ENCODE measurements at regions not wholly inside any gene's neighbourhood (a gene's known extent, or its start where the extent isn't known, plus 50 kb on each side); places are given as distances from the start of the nearest gene placed in this dataset.

DNA sequence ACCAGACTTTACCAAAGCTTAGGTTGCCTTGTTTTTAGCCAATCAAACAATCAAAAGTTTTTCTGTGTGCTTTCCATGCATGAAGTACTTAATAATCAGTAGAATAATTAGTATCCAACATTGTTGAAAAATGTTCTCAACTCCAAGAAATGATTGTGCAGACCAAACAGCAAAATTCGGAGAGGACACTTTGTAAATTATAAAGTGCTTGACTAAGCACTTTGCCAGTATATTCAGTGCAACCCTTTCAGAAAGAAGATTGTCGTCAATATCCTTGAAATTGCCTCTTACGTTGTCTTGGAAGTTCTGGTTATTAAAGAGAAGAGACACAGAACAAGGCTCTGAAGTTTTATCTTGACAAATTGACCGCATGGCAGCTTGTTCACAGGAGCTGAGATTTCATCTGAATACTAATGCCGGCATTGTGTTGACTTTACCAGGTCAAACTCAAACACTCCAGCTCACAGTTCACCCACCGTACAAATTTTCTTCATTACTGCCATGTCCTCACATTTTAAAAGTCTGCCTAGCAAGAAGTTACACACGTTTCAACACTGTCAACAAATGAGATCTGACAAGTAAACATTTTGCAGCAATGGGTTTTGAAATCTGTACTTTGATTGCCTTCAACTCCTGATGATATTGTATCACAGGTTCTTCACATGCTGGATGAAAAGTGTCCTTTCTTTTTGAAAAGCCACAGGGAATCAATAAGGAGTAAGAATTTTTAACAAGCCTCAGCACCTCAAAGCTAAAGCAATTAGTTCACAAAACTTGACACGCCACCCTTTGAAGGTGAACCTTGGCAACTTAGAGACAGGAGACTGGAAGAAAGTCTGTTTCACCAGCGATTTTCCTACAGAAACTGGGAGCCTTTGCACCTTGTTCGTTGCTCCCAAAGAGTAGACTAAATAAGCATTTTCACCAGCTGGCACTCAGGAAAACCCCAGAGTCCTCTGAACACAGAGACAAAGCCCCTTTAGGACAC lies 150.9 kb downstream of the RFC3 start:
- H3K4me3 Mint-ChIP-seq = no peak overlapping the region
- H3K36me3 Mint-ChIP-seq = no peaks in the 10 kb centered on the region
- ATAC-seq (ENCODE audit: low read depth) (no peak), DNase-seq (ENCODE audit: low spot score in 2 of 2) (no peak)
- H3K27ac Mint-ChIP-seq = no peak overlapping the region
- peaks cover 3% of the 10 kb centered on the region for H3K27me3 Mint-ChIP-seq
- H3K9me3 Mint-ChIP-seq = peaks cover 4% of the 10 kb centered on the region
- H3K4me1 Mint-ChIP-seq = no peaks in the 10 kb centered on the region

- no peak overlapping the region for H3K4me3 Mint-ChIP-seq
- DNase-seq (ENCODE audit: low spot score in 2 of 2) (no peak), ATAC-seq (ENCODE audit: low read depth) (no peak)
- H3K27ac Mint-ChIP-seq = no peak overlapping the region
- no peaks in the 10 kb centered on the region for H3K9me3 Mint-ChIP-seq
- no peaks in the 10 kb centered on the region for H3K36me3 Mint-ChIP-seq
- peaks cover 3% of the 10 kb centered on the region for H3K27me3 Mint-ChIP-seq
- no peaks in the 10 kb centered on the region for H3K4me1 Mint-ChIP-seq
Measured at GRCh38 chr13:33970746-33971561, 153.0 kb downstream of the RFC3 start.

DNA sequence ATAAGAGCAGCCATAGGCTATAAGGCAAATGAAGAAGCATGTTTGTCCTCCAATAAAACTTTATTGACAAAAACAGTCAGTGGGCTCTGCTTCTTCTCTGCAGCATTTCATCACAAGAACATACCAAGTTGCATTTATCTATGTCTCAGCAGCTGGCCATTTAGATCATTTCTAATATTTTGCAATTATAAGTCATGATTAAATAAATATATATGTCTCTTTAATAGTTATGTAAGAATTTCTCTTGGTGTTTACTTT lies 153.5 kb downstream of the RFC3 start:
- no peak for ATAC-seq (ENCODE audit: low read depth)
- H3K36me3 Mint-ChIP-seq = no peaks in the 10 kb centered on the region
- no peaks in the 10 kb centered on the region for H3K9me3 Mint-ChIP-seq
- H3K4me1 Mint-ChIP-seq = no peaks in the 10 kb centered on the region
- peaks cover 3% of the 10 kb centered on the region for H3K27me3 Mint-ChIP-seq
- no peak overlapping the region for H3K27ac Mint-ChIP-seq
- no peak overlapping the region for H3K4me3 Mint-ChIP-seq
- no peak for DNase-seq (ENCODE audit: low spot score in 2 of 2)

GRCh38 chr13:33973194-33973593 lies 155.2 kb downstream of the RFC3 start:
- H3K27me3 Mint-ChIP-seq = peaks cover 3% of the 10 kb centered on the region
- H3K4me3 Mint-ChIP-seq = no peak overlapping the region
- ATAC-seq (ENCODE audit: low read depth) = no peak

DNA sequence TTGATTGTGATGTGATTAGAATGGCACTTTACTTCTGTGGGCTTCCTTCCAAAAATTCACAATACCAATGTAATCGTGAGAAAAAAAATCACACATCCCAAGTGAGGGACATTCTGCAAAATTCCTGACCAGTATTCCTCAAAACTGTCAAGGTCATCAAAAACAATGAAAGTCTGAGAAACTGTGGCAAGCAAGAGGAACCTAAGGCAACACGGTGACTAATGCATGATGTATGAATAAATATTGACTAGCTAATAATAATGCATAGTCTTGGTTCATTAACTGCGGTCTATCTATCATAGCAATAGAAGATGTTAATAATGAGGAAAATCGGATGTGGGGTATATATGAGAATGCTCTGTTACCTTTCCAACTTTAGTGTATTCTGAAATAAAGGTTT lies 159.0 kb downstream of the RFC3 start:
- Mint-ChIP-seq H3K4me3 (no peak overlapping the region), H3K36me3 (no peaks in the 10 kb centered on the region), H3K9me3 (no peaks in the 10 kb centered on the region), H3K27me3 (no peaks in the 10 kb centered on the region), H3K27ac (no peak overlapping the region), H3K4me1 (no peaks in the 10 kb centered on the region)
- ATAC-seq (ENCODE audit: low read depth) (no peak), DNase-seq (ENCODE audit: low spot score in 2 of 2) (no peak)

More at GRCh38 chr13:33973194-33973593, 155.2 kb downstream of the RFC3 start:
- Mint-ChIP-seq H3K9me3 (no peaks in the 10 kb centered on the region), H3K4me1 (no peaks in the 10 kb centered on the region), H3K36me3 (no peaks in the 10 kb centered on the region), H3K27ac (no peak overlapping the region)
- DNase-seq (ENCODE audit: low spot score in 2 of 2) = no peak

DNA sequence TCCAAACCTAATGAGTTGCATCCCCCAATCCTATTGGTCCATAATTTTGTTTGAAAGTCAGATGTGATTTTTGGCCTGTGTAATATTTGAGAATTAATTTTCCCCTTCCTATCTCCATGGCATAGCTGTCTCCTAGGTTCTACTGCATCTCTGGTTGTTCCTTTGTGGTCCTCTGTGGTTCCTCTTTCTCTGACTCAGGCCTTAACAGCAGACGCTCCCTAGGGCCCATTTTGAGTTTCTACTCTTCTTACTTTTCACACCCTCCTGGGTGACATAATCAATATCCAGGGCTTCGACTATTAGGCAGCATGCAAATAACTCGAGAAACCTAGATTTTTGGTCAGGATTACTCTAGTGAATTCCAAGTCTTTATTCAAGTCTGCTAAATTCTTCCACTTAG lies 160.7 kb downstream of the RFC3 start:
- H3K27ac Mint-ChIP-seq = no peak overlapping the region
- H3K4me1 Mint-ChIP-seq = no peaks in the 10 kb centered on the region
- no peaks in the 10 kb centered on the region for H3K27me3 Mint-ChIP-seq
- no peaks in the 10 kb centered on the region for H3K9me3 Mint-ChIP-seq
- H3K4me3 Mint-ChIP-seq = no peak overlapping the region
- DNase-seq (ENCODE audit: low spot score in 2 of 2) (no peak), ATAC-seq (ENCODE audit: low read depth) (no peak)
- no peaks in the 10 kb centered on the region for H3K36me3 Mint-ChIP-seq

DNA sequence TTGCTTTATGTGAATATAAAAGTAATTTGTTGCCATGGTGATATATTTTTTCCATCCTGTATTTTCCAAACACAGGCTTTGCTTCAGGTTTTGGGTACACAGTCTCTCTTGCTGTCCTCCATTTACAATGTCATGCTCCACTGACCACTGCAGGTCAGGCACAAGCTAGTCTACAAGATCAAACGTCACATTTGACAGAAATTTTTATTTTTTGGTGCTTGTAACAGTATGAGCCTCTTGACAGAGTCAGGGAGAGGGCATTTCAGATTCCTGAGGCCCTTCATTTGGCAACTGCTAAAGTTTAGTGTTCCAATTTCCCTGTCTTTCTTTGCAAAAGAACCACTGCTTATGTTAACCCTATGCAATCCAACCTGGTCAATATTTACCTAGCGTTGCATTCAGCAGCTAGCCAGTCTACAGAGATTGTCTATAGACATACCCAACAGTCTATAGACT lies 175.0 kb downstream of the RFC3 start:
- Mint-ChIP-seq H3K9me3 (no peaks in the 10 kb centered on the region), H3K27ac (no peak overlapping the region), H3K4me3 (no peak overlapping the region), H3K4me1 (no peaks in the 10 kb centered on the region), H3K27me3 (peaks cover 6% of the 10 kb centered on the region), H3K36me3 (no peaks in the 10 kb centered on the region)
- ATAC-seq (ENCODE audit: low read depth) (no peak), DNase-seq (ENCODE audit: low spot score in 2 of 2) (no peak)

- no peak overlapping the region for H3K27ac Mint-ChIP-seq
- H3K4me1 Mint-ChIP-seq = no peaks in the 10 kb centered on the region
- no peak overlapping the region for H3K4me3 Mint-ChIP-seq
- peaks cover 7% of the 10 kb centered on the region for H3K27me3 Mint-ChIP-seq
- ATAC-seq (ENCODE audit: low read depth) (no peak), DNase-seq (ENCODE audit: low spot score in 2 of 2) (no peak)
- no peaks in the 10 kb centered on the region for H3K9me3 Mint-ChIP-seq
- no peaks in the 10 kb centered on the region for H3K36me3 Mint-ChIP-seq
Measured at GRCh38 chr13:33994198-33994597, 176.2 kb downstream of the RFC3 start.

DNA sequence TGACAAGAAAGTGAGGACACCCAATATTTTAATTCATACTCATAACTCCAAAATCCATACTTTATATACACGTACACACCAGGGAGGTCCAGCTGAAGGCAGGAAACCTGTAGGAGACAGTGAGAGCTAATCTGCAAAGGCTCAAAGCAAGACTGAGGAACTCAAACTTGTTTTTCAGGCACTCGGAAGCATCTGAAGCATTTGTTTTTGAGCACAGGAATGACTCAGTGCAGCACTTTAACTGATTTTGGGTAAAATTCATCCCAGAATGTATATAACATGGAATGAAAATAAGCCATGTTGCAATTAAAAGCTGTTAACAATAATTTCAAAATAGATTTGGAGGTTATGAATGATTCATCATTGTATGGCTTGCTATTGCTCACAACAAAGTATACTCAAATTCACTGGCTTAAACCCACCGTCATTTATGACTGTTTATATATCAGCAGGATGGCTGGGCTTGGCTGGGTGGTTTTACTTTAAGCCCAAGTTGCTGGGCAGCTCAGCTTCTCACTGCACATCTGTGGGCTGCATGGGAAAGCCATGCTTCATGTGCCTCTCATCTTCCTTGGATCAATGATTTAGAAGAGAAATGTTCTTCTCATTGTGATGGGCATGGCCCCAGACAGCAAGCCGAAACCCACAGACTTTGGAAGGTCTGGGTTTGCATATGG lies 177.0 kb downstream of the RFC3 start:
- no peak for ATAC-seq (ENCODE audit: low read depth)
- no peak for DNase-seq (ENCODE audit: low spot score in 2 of 2)
- H3K27me3 Mint-ChIP-seq = peaks cover 7% of the 10 kb centered on the region
- no peaks in the 10 kb centered on the region for H3K4me1 Mint-ChIP-seq
- H3K4me3 Mint-ChIP-seq = no peak overlapping the region
- no peaks in the 10 kb centered on the region for H3K36me3 Mint-ChIP-seq
- H3K27ac Mint-ChIP-seq = no peak overlapping the region
- no peaks in the 10 kb centered on the region for H3K9me3 Mint-ChIP-seq

DNA sequence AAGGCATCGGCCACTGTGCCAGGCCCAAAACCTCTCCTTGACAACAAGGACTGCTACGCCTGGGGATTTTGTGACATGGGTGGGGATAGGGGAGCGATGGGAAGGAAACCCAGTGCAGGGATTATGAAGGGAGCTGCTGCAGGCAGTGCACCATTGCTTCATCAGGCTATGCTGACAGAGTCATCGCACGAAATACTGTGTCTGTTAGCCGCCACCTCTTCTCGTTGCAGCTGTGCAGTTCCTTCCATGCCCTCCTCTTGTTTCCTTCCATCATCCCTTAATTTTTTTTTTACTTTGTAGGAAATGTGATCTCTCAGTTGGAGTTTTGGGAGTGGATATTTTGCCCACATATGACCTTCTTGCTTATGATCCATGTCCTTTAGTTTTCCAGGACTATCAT lies 178.7 kb downstream of the RFC3 start:
- Mint-ChIP-seq H3K9me3 (no peaks in the 10 kb centered on the region), H3K27me3 (peaks cover 7% of the 10 kb centered on the region), H3K36me3 (no peaks in the 10 kb centered on the region), H3K27ac (no peak overlapping the region), H3K4me1 (no peaks in the 10 kb centered on the region), H3K4me3 (no peak overlapping the region)
- no peak for DNase-seq (ENCODE audit: low spot score in 2 of 2)
- no peak for ATAC-seq (ENCODE audit: low read depth)

GRCh38 chr13:33997574-33997973 lies 179.6 kb downstream of the RFC3 start:
- Mint-ChIP-seq H3K36me3 (no peaks in the 10 kb centered on the region), H3K27me3 (peaks cover 7% of the 10 kb centered on the region)

GRCh38 chr13:33999811-34000605 lies 182.1 kb downstream of the RFC3 start:
- no peak overlapping the region for H3K27ac Mint-ChIP-seq
- no peaks in the 10 kb centered on the region for H3K4me1 Mint-ChIP-seq
- no peak for ATAC-seq (ENCODE audit: low read depth)
- H3K4me3 Mint-ChIP-seq = no peak overlapping the region
- no peak for DNase-seq (ENCODE audit: low spot score in 2 of 2)
- H3K27me3 Mint-ChIP-seq = peaks cover 2% of the 10 kb centered on the region
- H3K9me3 Mint-ChIP-seq = no peaks in the 10 kb centered on the region
- no peaks in the 10 kb centered on the region for H3K36me3 Mint-ChIP-seq

More at GRCh38 chr13:33997574-33997973, 179.6 kb downstream of the RFC3 start:
- DNase-seq (ENCODE audit: low spot score in 2 of 2) = no peak
- H3K9me3 Mint-ChIP-seq = no peaks in the 10 kb centered on the region
- H3K27ac Mint-ChIP-seq = no peak overlapping the region
- H3K4me3 Mint-ChIP-seq = no peak overlapping the region
- no peaks in the 10 kb centered on the region for H3K4me1 Mint-ChIP-seq
- no peak for ATAC-seq (ENCODE audit: low read depth)

DNA sequence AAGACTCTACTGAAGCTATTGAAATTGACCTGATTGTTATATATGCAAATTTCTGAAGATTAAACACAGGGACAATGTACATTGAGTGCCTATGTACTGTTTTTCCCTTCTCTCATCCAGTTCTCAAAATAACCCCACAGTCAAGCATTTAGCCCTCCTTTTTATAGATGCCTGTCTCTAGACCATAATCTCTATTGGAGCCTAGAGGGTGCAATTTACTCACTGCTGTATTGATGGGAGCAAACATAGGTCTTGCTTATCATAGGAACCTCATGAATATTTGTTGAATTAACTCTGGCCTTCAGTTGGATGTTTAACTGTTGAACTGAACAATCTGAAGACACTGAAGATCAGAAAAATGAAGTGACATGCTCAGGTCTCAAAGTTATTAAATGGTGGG lies 183.0 kb downstream of the RFC3 start:
- Mint-ChIP-seq H3K27me3 (peaks cover 2% of the 10 kb centered on the region), H3K9me3 (no peaks in the 10 kb centered on the region), H3K4me3 (no peak overlapping the region), H3K27ac (no peak overlapping the region), H3K36me3 (no peaks in the 10 kb centered on the region), H3K4me1 (no peaks in the 10 kb centered on the region)
- no peak for ATAC-seq (ENCODE audit: low read depth)
- no peak for DNase-seq (ENCODE audit: low spot score in 2 of 2)

Measured in memory B cell (primary cell).